Body of pancreas (tissue), 4 donors: ENCODE measurements at regions not wholly inside any gene's neighbourhood (a gene's known extent, or its start where the extent isn't known, plus 50 kb on each side); places are given as distances from the start of the nearest gene placed in this dataset.

ENCODE experiments used
- ATAC-seq: fragments of 150-250 bp; one replicate; pipeline ENCODE4 v1.9.1; 2016
- DNase-seq, 4 donors: peaks; one replicate each; pipeline ENCODE4 v3.0.0-alpha.2; 2019
- H3K27ac ChIP-seq, 4 donors: fragments of 200-600 bp; sonication (generic); 1 replicate in 3 of 4; 2 replicates in 1 of 4; pipeline versions ENCODE4 v1.5.1 to v1.6.1; 2016 to 2019; ENCODE audit warnings: mild to moderate bottlenecking in 1 of 4, mixed read lengths in 1 of 4, moderate library complexity in 1 of 4
- H3K27me3 ChIP-seq, 2 donors: fragments of 200-600 bp; sonication (generic); one replicate each; pipeline ENCODE4 v1.6.0; 2016; ENCODE audit warnings: mild to moderate bottlenecking in 1 of 2
- H3K36me3 ChIP-seq, 2 donors: fragments of 200-600 bp; sonication (generic); replicated peaks in 1 of 2; 2 replicates each; pipeline ENCODE4 v1.5.1; 2016; ENCODE audit warnings: low read depth in 2 of 2; ENCODE audit not compliant: insufficient read depth in 1 of 2
- H3K4me1 ChIP-seq: fragments of 200-600 bp; sonication (generic); one replicate; pipeline ENCODE4 v1.6.0; 2016
- H3K4me3 ChIP-seq, 2 donors: fragments of 200-600 bp; sonication (generic); 1 replicate in 1 of 2; 2 replicates in 1 of 2; pipeline ENCODE4 v1.5.1; 2016 to 2019
- H3K9me3 ChIP-seq, 3 donors: fragments of 200-600 bp; sonication (generic); 1 replicate in 2 of 3; 2 replicates in 1 of 3; pipeline ENCODE4 v1.5.1; 2016
- POLR2A ChIP-seq, 3 donors: fragments of 450-650 bp; IDR thresholded peaks; one replicate each; pipeline ENCODE4 v1.6.1; 2016; ENCODE audit warnings: antibody characterized with exemption in 3 of 3, mild to moderate bottlenecking in 2 of 3
- WGBS, 2 donors: methylation state at CpG; one replicate each; pipeline ENCODE4 v1.1.5; 2017; 5-methylcytosine and 5-hydroxymethylcytosine counted together
- intact Hi-C: fragments of 100-400 bp; cut with DNase I; formaldehyde crosslinking; loops from one replicate; pipeline ENCODE4 v1.15.1; 2023
- TF ChIP-seq, protein P1 (sequence below), 7 experiments: fragments of 450-650 bp in 4 of 7; fragments of 200-600 bp in 3 of 7; sonication (generic) in 3 of 7; IDR thresholded peaks; one replicate each; pipeline ENCODE4 v1.5.1; 2016 to 2019; ENCODE audit warnings: antibody characterized with exemption in 7 of 7

DNA sequence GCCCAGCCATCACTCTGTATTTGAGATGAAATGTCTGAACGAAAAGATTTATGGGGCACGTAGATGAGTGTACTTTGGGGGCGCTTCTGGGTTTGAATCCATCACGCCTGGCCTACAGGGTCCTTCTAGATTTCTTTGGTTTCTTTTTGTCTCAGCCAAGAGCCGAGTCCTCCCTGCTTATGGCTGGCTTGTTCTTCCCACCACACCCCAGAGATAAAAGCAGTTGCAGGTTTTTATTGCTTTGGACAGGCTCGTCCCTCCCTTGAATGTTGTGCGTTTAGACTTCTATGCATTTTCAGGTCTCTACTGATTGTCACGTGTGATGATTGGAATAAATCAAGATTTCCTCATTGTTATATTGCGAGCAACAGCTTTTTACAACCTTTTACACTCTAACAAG lies 104.8 kb upstream of the CHRNA7 start:
- Histone ChIP-seq H3K4me3 (no peak overlapping the region), H3K27me3 (no peaks in the 10 kb centered on the region), H3K36me3 (no peaks in the 10 kb centered on the region), H3K9me3 (peaks cover 0 to 5% (median 0%) of the 10 kb centered on the region in 3 donors), H3K4me1 (no peaks in the 10 kb centered on the region), H3K27ac (no peak overlapping the region)
- 78 to 79% methylated on average over 9 of the region's 9 CpGs for WGBS, 2 donors
- DNase-seq: no peak
- intact Hi-C loops: no loop called here
- no peak for ATAC-seq
- TF ChIP-seq POLR2A (IDR thresholded peaks at IDR 0.05): no peak
- TF ChIP-seq, protein P1, sequence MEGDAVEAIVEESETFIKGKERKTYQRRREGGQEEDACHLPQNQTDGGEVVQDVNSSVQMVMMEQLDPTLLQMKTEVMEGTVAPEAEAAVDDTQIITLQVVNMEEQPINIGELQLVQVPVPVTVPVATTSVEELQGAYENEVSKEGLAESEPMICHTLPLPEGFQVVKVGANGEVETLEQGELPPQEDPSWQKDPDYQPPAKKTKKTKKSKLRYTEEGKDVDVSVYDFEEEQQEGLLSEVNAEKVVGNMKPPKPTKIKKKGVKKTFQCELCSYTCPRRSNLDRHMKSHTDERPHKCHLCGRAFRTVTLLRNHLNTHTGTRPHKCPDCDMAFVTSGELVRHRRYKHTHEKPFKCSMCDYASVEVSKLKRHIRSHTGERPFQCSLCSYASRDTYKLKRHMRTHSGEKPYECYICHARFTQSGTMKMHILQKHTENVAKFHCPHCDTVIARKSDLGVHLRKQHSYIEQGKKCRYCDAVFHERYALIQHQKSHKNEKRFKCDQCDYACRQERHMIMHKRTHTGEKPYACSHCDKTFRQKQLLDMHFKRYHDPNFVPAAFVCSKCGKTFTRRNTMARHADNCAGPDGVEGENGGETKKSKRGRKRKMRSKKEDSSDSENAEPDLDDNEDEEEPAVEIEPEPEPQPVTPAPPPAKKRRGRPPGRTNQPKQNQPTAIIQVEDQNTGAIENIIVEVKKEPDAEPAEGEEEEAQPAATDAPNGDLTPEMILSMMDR (IDR thresholded peaks at IDR 0.05): no peak

GRCh38 chr15:31930967-31931366 lies 99.3 kb upstream of the CHRNA7 start:
- H3K27ac ChIP-seq: no peak overlapping the region
- no peaks in the 10 kb centered on the region for H3K27me3 ChIP-seq
- intact Hi-C loops: no loop called here
- no peak overlapping the region for H3K4me3 ChIP-seq
- H3K4me1 ChIP-seq: no peaks in the 10 kb centered on the region
- no peak for TF ChIP-seq POLR2A (IDR thresholded peaks at IDR 0.05)
- TF ChIP-seq, protein P1 (IDR thresholded peaks at IDR 0.05): no peak
- H3K9me3 ChIP-seq: no peaks in the 10 kb centered on the region
- DNase-seq: no peak
- WGBS, 2 donors: 79 to 89% methylated on average over 4 of the region's 4 CpGs
- no peaks in the 10 kb centered on the region for H3K36me3 ChIP-seq
- no peak for ATAC-seq

DNA sequence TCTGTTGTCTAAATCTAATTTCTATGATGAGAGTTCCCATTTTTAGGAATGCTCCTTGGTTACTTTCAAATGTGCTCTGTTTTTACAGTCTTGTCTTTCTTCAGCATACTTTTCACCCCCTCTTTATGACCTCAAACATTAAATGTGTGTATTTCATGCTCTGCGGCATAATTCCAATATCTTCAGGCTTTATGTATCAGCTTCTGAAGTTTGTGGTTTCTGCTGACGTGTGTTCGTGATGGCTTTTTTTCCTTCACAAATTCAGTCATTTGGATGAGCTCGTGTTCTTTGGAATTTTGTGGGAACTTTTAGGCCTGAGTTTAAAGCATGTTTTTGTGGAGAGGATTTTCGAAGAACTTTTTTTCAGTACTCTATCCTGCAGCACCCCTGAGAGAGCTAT lies 97.7 kb upstream of the CHRNA7 start:
- no peaks in the 10 kb centered on the region for H3K9me3 ChIP-seq
- H3K27ac ChIP-seq: no peak overlapping the region
- no peaks in the 10 kb centered on the region for H3K27me3 ChIP-seq
- TF ChIP-seq POLR2A (IDR thresholded peaks at IDR 0.05): no peak
- TF ChIP-seq, protein P1 (IDR thresholded peaks at IDR 0.05): no peak
- DNase-seq (no peak), ATAC-seq (no peak)
- no peak overlapping the region for H3K4me3 ChIP-seq
- no peaks in the 10 kb centered on the region for H3K4me1 ChIP-seq
- 68 to 71% methylated on average over 5 of the region's 5 CpGs for WGBS, 2 donors
- intact Hi-C loops: no loop called here
- H3K36me3 ChIP-seq: no peaks in the 10 kb centered on the region

DNA sequence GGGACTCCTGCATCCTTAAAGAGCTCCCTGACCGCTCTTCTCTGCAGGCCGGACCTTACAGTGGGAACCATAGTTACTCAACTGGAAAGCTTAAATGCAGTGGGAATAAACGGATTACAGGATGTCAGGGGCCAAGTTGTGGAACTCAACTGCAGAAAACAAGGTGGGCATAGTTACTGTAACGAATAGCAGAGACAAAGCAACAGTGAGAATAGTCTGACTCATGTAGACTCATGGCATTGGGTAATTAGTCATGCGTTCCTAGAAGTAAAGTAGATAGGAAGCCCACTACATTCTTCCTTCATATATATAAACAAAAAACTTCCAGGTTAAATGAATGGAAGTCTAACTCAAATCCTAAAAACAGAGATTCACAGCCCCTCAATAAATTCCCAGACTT lies 95.5 kb upstream of the CHRNA7 start:
- DNase-seq (no peak), ATAC-seq (no peak)
- Histone ChIP-seq H3K36me3 (no peaks in the 10 kb centered on the region), H3K27ac (no peak overlapping the region), H3K4me1 (no peaks in the 10 kb centered on the region), H3K9me3 (no peaks in the 10 kb centered on the region), H3K27me3 (no peaks in the 10 kb centered on the region), H3K4me3 (no peak overlapping the region)
- intact Hi-C loops: no loop called here
- TF ChIP-seq POLR2A (IDR thresholded peaks at IDR 0.05): no peak
- TF ChIP-seq, protein P1 (IDR thresholded peaks at IDR 0.05): no peak
- WGBS, 2 donors: 61 to 62% methylated on average over 5 of the region's 5 CpGs

DNA sequence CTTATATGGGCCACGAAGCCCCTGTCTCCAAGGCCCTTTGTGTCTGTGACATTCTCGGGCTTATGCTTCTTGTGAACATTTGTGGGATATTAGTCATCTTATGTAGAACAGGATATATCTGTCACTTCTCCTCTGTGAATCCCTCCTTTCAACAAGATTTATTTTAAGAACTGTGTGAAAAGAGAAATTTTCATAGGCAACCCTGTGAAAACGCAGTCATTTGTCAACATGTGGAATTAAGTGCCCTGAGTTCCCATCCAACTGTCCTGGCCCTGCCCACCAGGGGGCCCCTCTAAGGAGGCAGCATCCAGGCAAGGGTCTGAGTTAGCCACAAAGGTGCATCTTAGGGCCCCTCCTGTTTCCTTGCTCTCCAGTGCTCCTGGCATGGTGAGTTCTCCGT lies 76.8 kb upstream of the CHRNA7 start:
- Histone ChIP-seq H3K27ac (no peak overlapping the region), H3K27me3 (no peaks in the 10 kb centered on the region), H3K4me3 (no peak overlapping the region), H3K4me1 (no peaks in the 10 kb centered on the region), H3K36me3 (no peaks in the 10 kb centered on the region), H3K9me3 (peaks cover 0 to 8% (median 0%) of the 10 kb centered on the region in 3 donors)
- no peak for TF ChIP-seq POLR2A (IDR thresholded peaks at IDR 0.05)
- TF ChIP-seq, protein P1 (IDR thresholded peaks at IDR 0.05): no peak
- intact Hi-C loops: no loop called here
- no peak for DNase-seq
- 70 to 73% methylated on average over 4 of the region's 4 CpGs for WGBS, 2 donors
- no peak for ATAC-seq
